ENCODE measurements at regions not wholly inside any gene's neighbourhood (a gene's known extent, or its start where the extent isn't known, plus 50 kb on each side); places are given as distances from the start of the nearest gene placed in this dataset.
A peak's percentile ranks its signal among the peaks of the same experiment; 100 is the strongest.

GRCh38 chr13:50126993-50127725 lies 111.9 kb downstream of the KCNRG start:
- Mint-ChIP-seq H3K27ac (peak overlapping the region; percentile 93 to 98), H3K4me1 (peaks cover 49 to 64% of the 10 kb centered on the region in 2 donors), H3K36me3 (no peaks in the 10 kb centered on the region), H3K9me3 (no peaks in the 10 kb centered on the region), H3K4me3 (peak overlapping the region; percentile 91), H3K27me3 (ENCODE audit: low read depth in 2 of 2) (peaks cover 19 to 29% of the 10 kb centered on the region in 2 donors)
- DNase-seq (peak; percentile 46 to 80), ATAC-seq (no peak)
- no peak for TF ChIP-seq CTCF (IDR thresholded peaks at IDR 0.05)
- peak overlapping the region; percentile 96 for H3K27ac ChIP-seq (ENCODE audit: low read length)
- WGBS (ENCODE audit: insufficient coverage) = 15% methylated on average over 51 of the region's 51 CpGs
- peak overlapping the region; percentile 95 for H3K4me3 ChIP-seq (ENCODE audit: low read length)
- intact Hi-C loops (cut with micrococcal nuclease) = loop anchor here (10.0 kb wide), 2 partner anchors 108 to 682 kb away; partner anchors contain the start of genes CAB39L and SETDB2
- H3K9me3 ChIP-seq (ENCODE audit: control insufficient read depth, insufficient read depth, low read length) = no peaks in the 10 kb centered on the region
- H3K36me3 ChIP-seq (ENCODE audit: control insufficient read depth, insufficient read depth, low read length) = no peaks in the 10 kb centered on the region
- H3K4me1 ChIP-seq (ENCODE audit: control insufficient read depth, insufficient read depth, low read length) = peaks cover 52% of the 10 kb centered on the region
- peaks cover 31% of the 10 kb centered on the region for H3K27me3 ChIP-seq (ENCODE audit: control insufficient read depth, insufficient read depth, low read length)

GRCh38 chr13:50127726-50128291 lies 112.6 kb downstream of the KCNRG start:
- no peaks in the 10 kb centered on the region for H3K9me3 Mint-ChIP-seq
- peaks cover 25 to 35% of the 10 kb centered on the region in 2 donors for H3K27me3 Mint-ChIP-seq (ENCODE audit: low read depth in 2 of 2)
- intact Hi-C loops (cut with micrococcal nuclease) = loop anchor here (10.0 kb wide), 2 partner anchors 107 to 683 kb away; partner anchors contain the start of genes CAB39L and SETDB2
- H3K4me3 Mint-ChIP-seq = peak overlapping the region; percentile 91
- H3K27ac ChIP-seq (ENCODE audit: low read length) = peak overlapping the region; percentile 96
- ATAC-seq = no peak
- H3K4me1 Mint-ChIP-seq = peaks cover 49 to 63% of the 10 kb centered on the region in 2 donors
- H3K27ac Mint-ChIP-seq = peak overlapping the region in 1 of 2 donors; percentile 98
- H3K27me3 ChIP-seq (ENCODE audit: control insufficient read depth, insufficient read depth, low read length) = peaks cover 38% of the 10 kb centered on the region
- no peaks in the 10 kb centered on the region for H3K36me3 Mint-ChIP-seq
- peaks cover 58% of the 10 kb centered on the region for H3K4me1 ChIP-seq (ENCODE audit: control insufficient read depth, insufficient read depth, low read length)
- 72% methylated on average over 39 of the region's 39 CpGs for WGBS (ENCODE audit: insufficient coverage)
- H3K9me3 ChIP-seq (ENCODE audit: control insufficient read depth, insufficient read depth, low read length) = no peaks in the 10 kb centered on the region
- H3K36me3 ChIP-seq (ENCODE audit: control insufficient read depth, insufficient read depth, low read length) = no peaks in the 10 kb centered on the region
- no peak for TF ChIP-seq CTCF (IDR thresholded peaks at IDR 0.05)
- H3K4me3 ChIP-seq (ENCODE audit: low read length) = peak overlapping the region; percentile 95
- no peak for DNase-seq

- Mint-ChIP-seq H3K27ac (peak overlapping the region in 1 of 2 donors; percentile 53), H3K36me3 (no peaks in the 10 kb centered on the region), H3K9me3 (no peaks in the 10 kb centered on the region), H3K4me1 (peaks cover 45 to 57% of the 10 kb centered on the region in 2 donors), H3K4me3 (peak overlapping the region; percentile 73), H3K27me3 (ENCODE audit: low read depth in 2 of 2) (peaks cover 27 to 37% of the 10 kb centered on the region in 2 donors)
- Histone ChIP-seq H3K27ac (ENCODE audit: low read length) (no peak overlapping the region), H3K4me1 (ENCODE audit: control insufficient read depth, insufficient read depth, low read length) (peaks cover 58% of the 10 kb centered on the region), H3K27me3 (ENCODE audit: control insufficient read depth, insufficient read depth, low read length) (peaks cover 45% of the 10 kb centered on the region), H3K4me3 (ENCODE audit: low read length) (no peak overlapping the region), H3K9me3 (ENCODE audit: control insufficient read depth, insufficient read depth, low read length) (no peaks in the 10 kb centered on the region), H3K36me3 (ENCODE audit: control insufficient read depth, insufficient read depth, low read length) (no peaks in the 10 kb centered on the region)
- peak in 1 of 2 donors; percentile 56 for DNase-seq
- TF ChIP-seq CTCF (IDR thresholded peaks at IDR 0.05) = no peak
- intact Hi-C loops (cut with micrococcal nuclease) = loop anchor here (10.0 kb wide), 2 partner anchors 106 to 684 kb away; partner anchors contain the start of genes CAB39L and SETDB2
- ATAC-seq = no peak
- WGBS (ENCODE audit: insufficient coverage) = 83% methylated on average over 18 of the region's 18 CpGs
Measured at GRCh38 chr13:50128428-50128931, 113.2 kb downstream of the KCNRG start.
